Endothelial cell of umbilical vein (primary cell): ENCODE measurements at regions not wholly inside any gene's neighbourhood (a gene's known extent, or its start where the extent isn't known, plus 50 kb on each side); places are given as distances from the start of the nearest gene placed in this dataset.

Experiments
- BruUV-seq: library from RNA; stranded (reverse); fragments of 400-500 nt; replicated peaks from 2 replicates; lab custom pipeline; 2021; lab: Mats Ljungman, UMichigan
- CTCF ChIA-PET: fragments of 300-600, 350-600 bp; sonication (Branson Sonifier 250); formaldehyde crosslinking; loops from one replicate; lab custom pipeline; 2021; ENCODE audit warnings: antibody characterized with exemption, inconsistent platforms; lab: Charles Lee
- POLR2A ChIA-PET: fragments of 300-600, 350-600 bp; sonication (Branson Sonifier 250); formaldehyde crosslinking; loops from one replicate; lab custom pipeline; 2021; ENCODE audit warnings: antibody characterized with exemption, inconsistent platforms; lab: Charles Lee
- DNase-seq: peaks from one replicate; pipeline ENCODE4 v3.0.0-alpha.2; 2011; ENCODE audit warnings: low read depth, low spot score
- FAIRE-seq: peaks from 2 replicates; lab custom pipeline; 2011; peaks lifted over from hg19 to GRCh38; lab: Jason Lieb, UNC
- H2AFZ ChIP-seq: 2 replicates; pipeline ENCODE4 v1.6.0; 2012; ENCODE audit warnings: low read depth, low read length, control low read depth, inconsistent platforms
- H3K27ac ChIP-seq: 2 replicates; pipeline ENCODE4 v1.5.1; 2011; ENCODE audit warnings: low read depth, mild to moderate bottlenecking, control low read depth, low read length, moderate library complexity; ENCODE audit not compliant: insufficient read depth
- H3K27me3 ChIP-seq, 2 experiments: 2 replicates each; pipeline versions ENCODE4 v1.6.0 to v1.6.1; 2011; ENCODE audit warnings: low read length in 2 of 2, mixed read lengths in 1 of 2; ENCODE audit not compliant: control insufficient read depth in 2 of 2, insufficient read depth in 2 of 2
- H3K36me3 ChIP-seq, 2 experiments: 2 replicates in 1 of 2; 3 replicates in 1 of 2; pipeline ENCODE4 v1.5.1; 2011; ENCODE audit warnings: low read length in 2 of 2, mild to moderate bottlenecking in 1 of 2, moderate library complexity in 1 of 2; ENCODE audit not compliant: control insufficient read depth in 2 of 2, insufficient read depth in 2 of 2; ENCODE audit errors: extremely low read depth in 1 of 2
- H3K4me1 ChIP-seq: 3 replicates; pipeline ENCODE4 v1.5.1; 2011; ENCODE audit warnings: mild to moderate bottlenecking, low read length; ENCODE audit not compliant: control insufficient read depth, insufficient read depth; ENCODE audit errors: extremely low read depth
- H3K4me2 ChIP-seq: 2 replicates; pipeline ENCODE4 v1.6.1; 2011; ENCODE audit warnings: low read length, control low read depth, mixed read lengths; ENCODE audit not compliant: insufficient read depth
- H3K4me3 ChIP-seq, 3 experiments: fragments of 200-600 bp in 1 of 3; sonication (generic), shearing (Covaris generic) in 1 of 3; replicated peaks in 1 of 3; 2 replicates each; pipeline ENCODE4 v1.5.1; 2011 to 2016; ENCODE audit warnings: control low read depth in 3 of 3, low read length in 3 of 3, mild to moderate bottlenecking in 2 of 3, inconsistent platforms in 1 of 3, low read depth in 1 of 3, moderate library complexity in 1 of 3; ENCODE audit not compliant: insufficient read depth in 1 of 3
- H3K79me2 ChIP-seq: 2 replicates; pipeline ENCODE4 v1.6.0; 2012; ENCODE audit warnings: low read length, inconsistent platforms; ENCODE audit not compliant: control insufficient read depth, insufficient read depth
- H3K9ac ChIP-seq: replicated peaks from 2 replicates; pipeline ENCODE3; 2011; ENCODE audit warnings: low read length, control low read depth; ENCODE audit not compliant: insufficient read depth; ENCODE audit errors: extremely low read depth
- H3K9me1 ChIP-seq: replicated peaks from 3 replicates; pipeline ENCODE4 v1.6.0; 2011; ENCODE audit warnings: mild to moderate bottlenecking, low read length; ENCODE audit not compliant: control insufficient read depth, insufficient read depth; ENCODE audit errors: extremely low read depth
- H3K9me3 ChIP-seq: replicated peaks from 2 replicates; pipeline ENCODE4 v1.5.1; 2012; ENCODE audit warnings: low read length, inconsistent platforms; ENCODE audit not compliant: control insufficient read depth, insufficient read depth
- H4K20me1 ChIP-seq: replicated peaks from 2 replicates; pipeline ENCODE3; 2011; ENCODE audit warnings: mild to moderate bottlenecking, low read length; ENCODE audit not compliant: control insufficient read depth, insufficient read depth; ENCODE audit errors: extremely low read depth
- EZH2 ChIP-seq: IDR thresholded peaks from 2 replicates; pipeline ENCODE4 v1.6.1; 2012; ENCODE audit warnings: borderline replicate concordance, low read depth, mild to moderate bottlenecking, moderate library complexity, low read length, inconsistent platforms; ENCODE audit not compliant: severe bottlenecking
- FOS ChIP-seq: IDR thresholded peaks from 2 replicates; pipeline ENCODE4 v1.6.1; 2011; ENCODE audit warnings: mild to moderate bottlenecking, low read length, moderate library complexity, borderline replicate concordance; ENCODE audit not compliant: insufficient read depth
- GATA2 ChIP-seq: IDR thresholded peaks from 2 replicates; pipeline ENCODE4 v1.7.0; 2011; ENCODE audit warnings: low read depth, mild to moderate bottlenecking, moderate library complexity, mixed read lengths, low read length; ENCODE audit not compliant: insufficient read length, insufficient read depth
- JUN ChIP-seq: IDR thresholded peaks from 2 replicates; pipeline ENCODE4 v1.6.1; 2011; ENCODE audit warnings: borderline replicate concordance, low read depth; ENCODE audit not compliant: insufficient read length, insufficient read depth
- MYC ChIP-seq: IDR thresholded peaks from one replicate; pipeline ENCODE4 v1.6.1; 2011; ENCODE audit warnings: mild to moderate bottlenecking, low read depth, low read length
- POLR2A ChIP-seq: IDR thresholded peaks from 2 replicates; pipeline ENCODE4 v1.6.1; 2012; ENCODE audit warnings: low read depth, mild to moderate bottlenecking, control low read depth, low read length
- POLR2AphosphoS5 ChIP-seq: IDR thresholded peaks from 2 replicates; pipeline ENCODE4 v1.6.1; 2012; ENCODE audit warnings: low read depth, mild to moderate bottlenecking, control low read depth, low read length, moderate library complexity; ENCODE audit not compliant: insufficient read depth
- dilution Hi-C: fragments of 300-500 bp; cut with MboI; formaldehyde crosslinking; loops from one replicate; pipeline ENCODE4 v1.15.0; 2019; ENCODE audit warnings: low sequenced_read_pairs; ENCODE audit not compliant: extremely low pct_ligation_motif_present
- intact Hi-C: fragments of 100-400 bp; cut with micrococcal nuclease; formaldehyde crosslinking; loops from one replicate; pipeline ENCODE4 v1.10.0; 2022
- TF ChIP-seq, protein P1 (sequence below), 2 donors: IDR thresholded peaks; 1 replicate in 1 of 2; 2 replicates in 1 of 2; pipeline ENCODE4 v1.5.1; 2011; ENCODE audit warnings: low read length in 2 of 2, mild to moderate bottlenecking in 2 of 2, moderate library complexity in 2 of 2, control low read depth in 1 of 2, inconsistent platforms in 1 of 2, low read depth in 1 of 2; ENCODE audit not compliant: insufficient read depth in 1 of 2; ENCODE audit errors: extremely low read depth in 1 of 2
- TF ChIP-seq, protein P2 (sequence below): IDR thresholded peaks from 2 replicates; pipeline ENCODE4 v1.6.1; 2011; ENCODE audit not compliant: insufficient read depth, insufficient read length

DNA sequence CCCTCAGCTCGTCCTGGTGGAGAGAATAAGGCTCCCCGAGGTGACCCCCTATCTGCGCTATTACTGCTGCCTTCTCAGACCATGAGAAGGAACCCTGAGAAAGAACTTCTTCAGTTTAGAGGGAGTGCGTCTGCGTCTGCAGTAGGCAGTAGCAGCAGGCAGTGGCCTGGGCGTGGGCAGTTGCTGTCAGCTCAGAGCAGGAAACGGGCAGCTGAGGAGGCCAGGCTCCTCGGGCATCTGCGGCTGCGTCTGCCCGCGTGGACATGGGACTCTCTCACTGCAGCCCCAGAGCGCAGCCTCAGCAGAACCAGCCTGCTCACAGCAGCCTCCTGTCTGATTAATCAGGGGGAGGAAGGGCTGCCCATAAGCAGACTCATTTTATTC, 49.8 kb upstream of the FCN1 start:
- Histone ChIP-seq H3K9me1 (no peaks in the 10 kb centered on the region), H3K79me2 (no peaks in the 10 kb centered on the region), H3K4me1 (no peaks in the 10 kb centered on the region), H3K27ac (no peak overlapping the region), H3K4me3 (no peak overlapping the region), H3K4me2 (no peak overlapping the region), H3K9ac (no peak overlapping the region), H2AFZ (no peak overlapping the region), H3K9me3 (no peaks in the 10 kb centered on the region), H4K20me1 (no peaks in the 10 kb centered on the region), H3K36me3 (no peaks in the 10 kb centered on the region), H3K27me3 (no peaks in the 10 kb centered on the region)
- TF ChIP-seq FOS (no peak), GATA2 (no peak), POLR2A (no peak), MYC (no peak), POLR2AphosphoS5 (no peak), EZH2 (no peak), JUN (no peak)
- TF ChIP-seq, protein P1, sequence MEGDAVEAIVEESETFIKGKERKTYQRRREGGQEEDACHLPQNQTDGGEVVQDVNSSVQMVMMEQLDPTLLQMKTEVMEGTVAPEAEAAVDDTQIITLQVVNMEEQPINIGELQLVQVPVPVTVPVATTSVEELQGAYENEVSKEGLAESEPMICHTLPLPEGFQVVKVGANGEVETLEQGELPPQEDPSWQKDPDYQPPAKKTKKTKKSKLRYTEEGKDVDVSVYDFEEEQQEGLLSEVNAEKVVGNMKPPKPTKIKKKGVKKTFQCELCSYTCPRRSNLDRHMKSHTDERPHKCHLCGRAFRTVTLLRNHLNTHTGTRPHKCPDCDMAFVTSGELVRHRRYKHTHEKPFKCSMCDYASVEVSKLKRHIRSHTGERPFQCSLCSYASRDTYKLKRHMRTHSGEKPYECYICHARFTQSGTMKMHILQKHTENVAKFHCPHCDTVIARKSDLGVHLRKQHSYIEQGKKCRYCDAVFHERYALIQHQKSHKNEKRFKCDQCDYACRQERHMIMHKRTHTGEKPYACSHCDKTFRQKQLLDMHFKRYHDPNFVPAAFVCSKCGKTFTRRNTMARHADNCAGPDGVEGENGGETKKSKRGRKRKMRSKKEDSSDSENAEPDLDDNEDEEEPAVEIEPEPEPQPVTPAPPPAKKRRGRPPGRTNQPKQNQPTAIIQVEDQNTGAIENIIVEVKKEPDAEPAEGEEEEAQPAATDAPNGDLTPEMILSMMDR (IDR thresholded peaks at IDR 0.05; ENCODE audit: extremely low read depth in 1 of 2, insufficient read depth in 1 of 2, low read depth in 1 of 2, low read length in 2 of 2) = no peak
- TF ChIP-seq, protein P2, sequence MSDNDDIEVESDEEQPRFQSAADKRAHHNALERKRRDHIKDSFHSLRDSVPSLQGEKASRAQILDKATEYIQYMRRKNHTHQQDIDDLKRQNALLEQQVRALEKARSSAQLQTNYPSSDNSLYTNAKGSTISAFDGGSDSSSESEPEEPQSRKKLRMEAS = no peak
- dilution Hi-C loops (no loop called here), intact Hi-C loops (no loop called here)
- FAIRE-seq = no peak
- BruUV-seq = no TSS peak
- ChIA-PET POLR2A (no interaction called here), CTCF (no interaction called here)
- DNase-seq = no peak
